ENCODE measurements at regions not wholly inside any gene's neighbourhood (a gene's known extent, or its start where the extent isn't known, plus 50 kb on each side); places are given as distances from the start of the nearest gene placed in this dataset.

DNA sequence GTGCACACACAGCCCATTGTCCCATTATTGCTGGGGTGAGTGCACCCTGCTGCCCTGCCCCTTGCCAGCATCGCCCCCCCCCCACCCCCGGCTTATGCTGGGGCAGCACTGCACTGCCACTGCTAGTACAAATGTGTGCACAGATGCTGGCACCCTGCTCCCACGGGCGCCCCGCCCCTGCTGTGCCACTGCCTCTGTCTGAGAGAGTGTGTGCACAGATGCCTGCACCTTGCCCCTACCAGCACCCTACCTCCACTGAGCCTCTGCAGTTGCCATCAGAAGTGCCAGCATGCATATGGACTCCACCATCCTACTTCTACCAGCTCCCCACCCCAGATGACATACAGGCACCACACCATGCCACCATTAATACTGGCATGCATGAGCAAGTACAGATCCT is 454.6 kb upstream of the KHDRBS2 start:
- Histone ChIP-seq H3K9me3 (no peaks in the 10 kb centered on the region), H3K36me3 (no peaks in the 10 kb centered on the region), H3K27ac (no peak overlapping the region), H3K4me3 (no peak overlapping the region), H3K4me1 (no peaks in the 10 kb centered on the region), H3K27me3 (no peaks in the 10 kb centered on the region)
- DNase-seq = no peak
- no peak for TF ChIP-seq POLR2A (IDR thresholded peaks at IDR 0.05)
- TF ChIP-seq, protein P1, sequence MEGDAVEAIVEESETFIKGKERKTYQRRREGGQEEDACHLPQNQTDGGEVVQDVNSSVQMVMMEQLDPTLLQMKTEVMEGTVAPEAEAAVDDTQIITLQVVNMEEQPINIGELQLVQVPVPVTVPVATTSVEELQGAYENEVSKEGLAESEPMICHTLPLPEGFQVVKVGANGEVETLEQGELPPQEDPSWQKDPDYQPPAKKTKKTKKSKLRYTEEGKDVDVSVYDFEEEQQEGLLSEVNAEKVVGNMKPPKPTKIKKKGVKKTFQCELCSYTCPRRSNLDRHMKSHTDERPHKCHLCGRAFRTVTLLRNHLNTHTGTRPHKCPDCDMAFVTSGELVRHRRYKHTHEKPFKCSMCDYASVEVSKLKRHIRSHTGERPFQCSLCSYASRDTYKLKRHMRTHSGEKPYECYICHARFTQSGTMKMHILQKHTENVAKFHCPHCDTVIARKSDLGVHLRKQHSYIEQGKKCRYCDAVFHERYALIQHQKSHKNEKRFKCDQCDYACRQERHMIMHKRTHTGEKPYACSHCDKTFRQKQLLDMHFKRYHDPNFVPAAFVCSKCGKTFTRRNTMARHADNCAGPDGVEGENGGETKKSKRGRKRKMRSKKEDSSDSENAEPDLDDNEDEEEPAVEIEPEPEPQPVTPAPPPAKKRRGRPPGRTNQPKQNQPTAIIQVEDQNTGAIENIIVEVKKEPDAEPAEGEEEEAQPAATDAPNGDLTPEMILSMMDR (IDR thresholded peaks at IDR 0.05) = no peak

DNA sequence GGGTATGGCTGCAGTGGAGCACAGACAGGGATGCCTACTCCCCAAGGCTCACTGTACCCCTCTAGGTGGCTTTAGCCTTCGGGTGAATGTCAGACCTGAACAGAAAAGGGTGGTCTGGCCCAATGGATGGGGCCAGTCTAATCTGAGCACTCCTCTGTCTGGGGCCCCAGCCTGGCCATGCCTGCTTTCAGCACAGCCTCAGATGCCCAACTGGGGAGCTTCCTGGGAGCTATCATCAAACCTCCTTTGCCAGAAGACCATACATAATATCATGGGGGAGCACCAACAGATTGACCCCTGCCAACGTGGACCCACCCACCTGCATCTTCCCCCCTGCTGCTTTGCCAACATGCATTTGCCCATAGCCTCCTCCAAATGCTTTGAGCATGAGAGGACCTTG is 454.1 kb upstream of the KHDRBS2 start:
- no peaks in the 10 kb centered on the region for H3K27me3 ChIP-seq
- no peaks in the 10 kb centered on the region for H3K9me3 ChIP-seq
- TF ChIP-seq POLR2A (IDR thresholded peaks at IDR 0.05) = no peak
- TF ChIP-seq, protein P1 (IDR thresholded peaks at IDR 0.05) = no peak
- no peaks in the 10 kb centered on the region for H3K36me3 ChIP-seq
- no peak for DNase-seq
- H3K4me1 ChIP-seq = no peaks in the 10 kb centered on the region
- H3K4me3 ChIP-seq = no peak overlapping the region
- H3K27ac ChIP-seq = no peak overlapping the region

DNA sequence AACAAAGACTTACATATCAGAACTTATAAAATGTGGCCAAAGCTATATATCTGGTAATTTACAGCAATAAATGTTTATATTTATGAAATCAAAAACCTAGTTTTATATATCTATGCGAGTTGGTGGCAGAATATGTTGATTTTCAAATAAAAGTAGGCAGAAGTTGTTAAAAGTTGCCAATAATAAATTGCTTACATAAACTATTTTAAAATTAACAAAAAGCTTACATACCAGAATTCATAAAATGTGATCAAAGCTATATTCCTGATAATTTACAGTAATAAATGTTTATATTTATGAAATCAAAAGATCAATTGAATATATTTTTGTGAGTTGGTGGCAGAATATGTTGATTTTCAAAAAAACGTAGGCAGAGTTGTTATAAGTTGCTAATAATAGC is 451.8 kb upstream of the KHDRBS2 start:
- no peaks in the 10 kb centered on the region for H3K9me3 ChIP-seq
- no peaks in the 10 kb centered on the region for H3K27me3 ChIP-seq
- H3K36me3 ChIP-seq = no peaks in the 10 kb centered on the region
- no peak for DNase-seq
- no peak overlapping the region for H3K27ac ChIP-seq
- H3K4me1 ChIP-seq = no peaks in the 10 kb centered on the region
- no peak for TF ChIP-seq POLR2A (IDR thresholded peaks at IDR 0.05)
- TF ChIP-seq, protein P1 (IDR thresholded peaks at IDR 0.05) = no peak
- no peak overlapping the region for H3K4me3 ChIP-seq

DNA sequence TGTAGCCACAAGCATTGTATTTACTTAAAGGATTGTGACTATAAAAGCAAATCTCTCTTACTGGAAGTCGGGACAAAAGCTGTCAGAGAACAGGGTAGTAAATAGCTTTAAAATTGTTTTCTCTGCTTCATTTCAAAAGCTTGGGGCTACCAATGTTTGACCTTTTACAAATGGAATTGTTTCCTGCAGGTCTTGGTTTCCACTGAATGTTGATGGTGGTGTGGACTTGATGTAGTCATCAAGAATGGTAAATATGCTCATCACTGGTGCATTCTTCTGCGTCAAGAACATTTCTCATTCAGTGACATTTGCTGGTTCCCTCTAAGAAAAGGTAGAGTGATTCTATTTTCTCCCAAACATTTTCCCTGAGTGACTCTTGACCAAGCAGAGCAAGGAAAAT is 435.4 kb upstream of the KHDRBS2 start:
- no peaks in the 10 kb centered on the region for H3K36me3 ChIP-seq
- no peaks in the 10 kb centered on the region for H3K27me3 ChIP-seq
- no peaks in the 10 kb centered on the region for H3K4me1 ChIP-seq
- H3K4me3 ChIP-seq = no peak overlapping the region
- TF ChIP-seq, protein P1 (IDR thresholded peaks at IDR 0.05) = no peak
- no peak for TF ChIP-seq POLR2A (IDR thresholded peaks at IDR 0.05)
- no peaks in the 10 kb centered on the region for H3K9me3 ChIP-seq
- no peak for DNase-seq
- no peak overlapping the region for H3K27ac ChIP-seq

DNA sequence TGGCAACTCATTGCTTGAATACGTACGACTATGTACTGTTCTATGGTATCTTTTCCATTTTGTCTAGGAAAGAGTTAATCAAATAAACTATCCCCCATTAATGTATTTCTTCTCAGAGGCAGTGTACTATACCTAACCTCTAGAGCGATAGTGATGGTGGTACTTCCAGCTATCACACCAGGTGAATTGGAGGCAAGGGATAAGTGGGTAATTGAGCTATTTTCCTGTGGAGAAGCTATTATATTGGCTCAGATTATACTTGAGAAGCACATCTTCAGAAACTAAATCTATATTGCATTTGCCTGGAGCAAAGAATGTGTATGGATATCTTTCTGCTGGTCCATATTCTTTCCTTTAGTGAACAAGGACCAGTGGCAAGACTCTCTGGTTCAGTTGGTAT is 430.7 kb upstream of the KHDRBS2 start:
- no peaks in the 10 kb centered on the region for H3K27me3 ChIP-seq
- H3K27ac ChIP-seq = no peak overlapping the region
- H3K9me3 ChIP-seq = no peaks in the 10 kb centered on the region
- DNase-seq = no peak
- no peak overlapping the region for H3K4me3 ChIP-seq
- TF ChIP-seq, protein P1 (IDR thresholded peaks at IDR 0.05) = no peak
- TF ChIP-seq POLR2A (IDR thresholded peaks at IDR 0.05) = no peak
- H3K36me3 ChIP-seq = no peaks in the 10 kb centered on the region
- H3K4me1 ChIP-seq = no peaks in the 10 kb centered on the region

DNA sequence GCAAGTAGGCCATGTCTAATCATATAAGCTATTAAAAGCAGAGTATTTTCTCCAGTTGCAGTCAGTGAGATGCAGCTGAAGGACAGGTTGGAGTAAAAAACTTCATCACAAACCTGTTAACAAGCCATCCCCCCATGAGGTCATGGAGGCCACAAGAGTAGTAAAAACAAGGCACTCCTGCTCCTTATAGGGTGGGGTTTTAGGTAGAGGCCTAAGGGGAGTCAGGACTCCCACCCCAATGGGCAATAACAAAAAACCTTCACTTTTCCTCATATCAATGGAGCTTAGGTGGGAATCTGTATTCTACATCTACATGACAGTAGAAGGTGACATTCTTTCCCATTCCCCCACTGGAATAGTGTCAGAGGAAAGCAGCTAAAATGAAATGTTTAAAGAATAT is 428.1 kb upstream of the KHDRBS2 start:
- DNase-seq = no peak
- TF ChIP-seq, protein P1 (IDR thresholded peaks at IDR 0.05) = no peak
- no peak for TF ChIP-seq POLR2A (IDR thresholded peaks at IDR 0.05)
- H3K4me3 ChIP-seq = no peak overlapping the region
- no peaks in the 10 kb centered on the region for H3K36me3 ChIP-seq
- H3K9me3 ChIP-seq = no peaks in the 10 kb centered on the region
- no peak overlapping the region for H3K27ac ChIP-seq
- no peaks in the 10 kb centered on the region for H3K4me1 ChIP-seq
- no peaks in the 10 kb centered on the region for H3K27me3 ChIP-seq

Measured in Peyer's patch (tissue), 4 donors.